Fibroblast of skin of left biceps (primary cell): ENCODE measurements at regions not wholly inside any gene's neighbourhood (a gene's known extent, or its start where the extent isn't known, plus 50 kb on each side); places are given as distances from the start of the nearest gene placed in this dataset.

Experiments used
- DNase-seq, 2 experiments: peaks; one replicate each; pipeline ENCODE4 v3.0.0-alpha.2; 2013; ENCODE audit warnings: low read depth in 2 of 2

DNA sequence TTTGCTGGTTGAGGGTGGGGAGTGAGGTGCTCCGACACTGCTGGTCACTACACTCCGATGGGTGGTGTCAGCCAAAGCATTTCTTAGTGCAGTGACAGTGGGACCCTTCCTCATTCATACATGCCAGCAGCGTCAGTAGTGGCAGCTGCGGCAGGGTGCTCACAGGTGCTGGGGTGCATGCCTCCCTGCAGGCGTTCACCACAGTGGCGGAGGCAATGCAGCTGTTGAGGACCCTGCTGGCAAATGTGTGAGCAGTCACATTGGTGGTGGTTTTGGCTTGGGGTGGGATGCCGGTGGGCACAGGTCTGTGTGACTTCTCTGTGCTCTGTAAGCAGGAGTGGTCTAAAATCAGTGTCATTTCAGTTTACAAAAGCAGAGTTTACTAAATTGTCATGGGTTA lies 464.6 kb downstream of the FUT8 start:
- DNase-seq = no peak

DNA sequence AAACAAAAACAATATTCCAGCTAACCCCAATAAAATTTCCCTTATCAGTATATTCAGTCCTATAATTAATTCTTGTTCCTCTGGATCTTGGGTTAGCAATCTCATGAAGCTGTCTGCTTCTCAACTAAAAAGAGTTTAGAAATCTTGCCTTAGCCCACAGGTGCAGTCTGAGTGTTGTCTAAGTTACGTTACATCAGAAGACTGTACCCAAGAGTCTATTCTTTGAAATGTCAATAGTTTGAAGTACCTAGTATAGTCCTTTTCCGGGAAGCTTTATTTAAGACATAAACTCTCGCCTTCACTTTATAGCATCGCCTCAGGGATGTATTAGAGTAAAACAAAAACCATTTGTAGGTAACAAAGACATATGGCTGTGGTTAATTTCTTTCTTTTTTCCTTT lies 465.1 kb downstream of the FUT8 start:
- no peak for DNase-seq

DNA sequence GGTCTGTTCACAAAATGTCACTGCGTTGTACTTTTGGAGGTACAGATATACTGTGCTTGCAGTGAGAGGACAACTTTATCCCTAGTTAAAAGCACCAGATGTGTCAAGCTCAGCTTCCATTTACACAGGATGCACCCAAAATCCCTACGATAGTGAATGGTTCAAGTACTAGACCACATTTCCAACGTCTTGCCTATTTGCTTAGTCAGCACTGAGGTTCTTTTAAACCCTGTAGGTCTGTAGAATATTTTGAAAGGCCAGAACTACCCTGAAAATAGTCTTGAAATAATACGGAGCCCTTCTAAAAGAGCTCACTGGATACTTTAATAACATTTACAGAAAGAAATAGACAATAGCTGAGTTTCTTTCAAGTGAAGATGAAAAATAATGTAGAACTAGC lies 466.1 kb downstream of the FUT8 start:
- no peak for DNase-seq

DNA sequence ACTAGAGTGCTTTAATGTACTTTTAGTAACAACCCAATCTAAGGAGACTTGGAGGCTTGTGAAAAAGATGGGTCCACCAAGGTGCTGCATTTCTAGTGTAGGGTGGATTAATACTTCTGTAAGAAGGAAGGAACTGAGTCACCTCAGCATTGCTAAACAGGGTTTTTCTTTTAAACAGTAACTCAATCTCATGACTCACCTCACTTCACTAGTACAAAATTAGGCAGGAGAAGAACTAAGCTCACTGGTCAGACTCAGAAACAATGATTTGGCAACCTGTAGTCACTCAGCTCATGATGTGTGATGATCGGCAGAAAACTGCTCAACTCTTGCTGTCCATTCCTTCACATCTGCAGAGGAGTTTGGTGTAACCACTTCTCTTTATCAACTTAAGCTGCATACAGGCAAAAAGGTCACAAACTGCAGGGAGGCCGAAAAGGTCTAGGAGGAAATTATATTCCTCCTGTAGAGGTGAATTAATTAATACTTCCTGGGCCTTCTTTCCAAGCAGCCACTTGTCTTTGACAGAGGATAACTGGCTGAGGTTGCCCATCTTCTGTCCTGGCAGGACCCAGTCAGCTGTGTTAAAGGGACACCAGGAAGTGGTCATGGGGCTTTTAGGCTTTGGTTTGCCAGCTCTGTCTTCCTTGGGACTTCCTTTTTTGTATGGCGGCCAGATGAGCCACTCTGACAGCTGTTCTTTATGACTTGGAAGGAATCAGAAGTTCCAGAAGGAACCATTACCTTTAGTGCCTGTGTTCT lies 466.9 kb downstream of the FUT8 start:
- DNase-seq = no peak

DNA sequence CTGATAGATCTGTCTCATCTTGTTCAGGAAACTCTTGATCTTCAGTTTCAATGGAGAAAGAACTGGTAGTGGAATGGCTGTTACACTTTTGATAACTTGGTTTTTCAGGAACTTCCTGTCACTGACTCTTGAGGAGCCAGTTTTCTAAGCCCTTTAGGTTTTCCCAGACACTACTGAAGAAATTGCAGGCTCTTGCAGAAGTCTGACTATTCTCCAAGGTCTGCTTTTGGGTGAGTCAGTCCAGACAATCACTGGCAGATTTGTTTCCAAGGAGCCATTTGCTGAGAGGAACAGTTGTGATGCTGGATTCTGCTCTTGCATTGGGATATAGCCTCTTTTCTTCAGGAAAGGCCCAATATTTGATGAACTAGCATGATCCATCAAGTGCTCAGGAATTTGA lies 468.0 kb downstream of the FUT8 start:
- DNase-seq = no peak

GRCh38 chr14:65881642-65882041 lies 469.1 kb downstream of the FUT8 start:
- no peak for DNase-seq

DNA sequence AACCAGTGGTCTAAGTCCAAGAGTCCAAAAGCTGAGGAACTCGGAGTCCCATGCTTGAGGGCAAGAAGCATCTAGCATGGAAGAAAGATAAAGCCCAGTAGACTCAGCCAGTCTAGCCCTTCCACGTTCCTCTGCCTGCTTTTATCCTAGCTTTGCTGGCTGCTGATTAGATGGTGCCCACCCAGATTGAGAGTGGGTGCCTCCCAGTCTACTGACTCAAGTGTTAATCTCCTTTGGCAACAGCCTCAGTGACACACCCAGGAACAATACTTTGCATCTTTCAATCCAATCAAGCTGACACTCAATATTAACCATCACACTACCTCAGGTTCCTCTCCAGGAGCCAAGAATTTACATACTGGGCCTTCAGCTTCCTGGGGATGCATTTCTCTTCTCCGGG lies 476.1 kb downstream of the FUT8 start:
- DNase-seq = no peak

DNA sequence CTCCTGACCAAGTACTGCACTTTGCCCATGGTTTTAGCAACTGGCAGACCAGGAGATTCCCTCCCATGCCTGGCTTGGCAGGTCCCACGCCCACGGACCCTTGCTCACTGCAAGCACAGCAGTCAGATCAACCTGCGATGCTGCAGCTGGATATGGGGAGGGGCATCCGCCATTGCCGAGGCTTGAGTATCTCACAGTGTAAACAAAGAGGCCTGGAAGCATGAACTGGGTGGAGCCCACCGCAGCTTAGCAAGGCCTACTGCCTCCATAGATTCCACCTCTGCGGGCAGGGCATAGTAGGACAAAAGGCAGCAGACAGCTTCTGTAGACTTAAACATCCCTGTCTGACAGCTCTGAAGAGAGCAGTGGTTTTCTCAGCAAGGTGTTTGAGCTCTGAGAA lies 479.8 kb downstream of the FUT8 start:
- no peak for DNase-seq

DNA sequence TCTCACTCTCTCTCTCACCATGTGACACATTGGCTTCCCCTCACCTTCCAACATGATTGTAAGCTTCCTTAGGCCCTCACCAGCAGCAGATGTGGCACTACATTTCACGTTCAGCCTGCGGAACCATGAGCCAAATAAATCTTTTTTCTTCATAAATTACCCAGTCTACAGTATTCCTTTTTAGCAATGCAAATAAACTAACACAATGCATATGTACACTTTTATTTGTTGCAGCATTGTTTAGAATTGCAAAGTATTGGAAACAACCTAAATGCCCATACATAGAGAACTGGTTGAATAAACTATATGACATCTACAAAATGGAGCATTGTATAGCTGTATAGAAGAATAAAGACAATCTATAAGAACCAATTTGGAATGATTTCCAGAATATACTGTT lies 487.6 kb downstream of the FUT8 start:
- no peak for DNase-seq

GRCh38 chr14:65901595-65901994 lies 489.1 kb downstream of the FUT8 start:
- no peak for DNase-seq

GRCh38 chr14:65904988-65905387 lies 492.5 kb downstream of the FUT8 start:
- DNase-seq = no peak

DNA sequence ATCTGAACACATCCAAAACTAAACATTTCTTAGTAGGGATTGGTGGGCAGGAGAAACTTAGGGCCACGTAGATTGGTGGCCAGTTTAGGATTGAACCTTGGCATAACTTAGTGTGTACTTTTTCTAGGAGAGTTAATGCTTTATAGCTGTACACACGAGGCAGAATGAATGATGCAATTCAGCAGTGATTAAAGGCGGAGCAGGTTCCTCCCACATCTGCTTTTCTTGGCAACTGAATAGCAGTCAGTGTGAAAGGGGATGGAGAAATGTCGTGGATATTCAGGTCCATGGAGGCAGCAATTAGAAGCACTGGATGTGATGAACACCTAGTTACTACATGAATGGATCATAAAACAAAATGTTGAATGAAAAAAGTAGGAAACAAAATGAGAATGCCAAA lies 493.8 kb downstream of the FUT8 start:
- no peak for DNase-seq

DNA sequence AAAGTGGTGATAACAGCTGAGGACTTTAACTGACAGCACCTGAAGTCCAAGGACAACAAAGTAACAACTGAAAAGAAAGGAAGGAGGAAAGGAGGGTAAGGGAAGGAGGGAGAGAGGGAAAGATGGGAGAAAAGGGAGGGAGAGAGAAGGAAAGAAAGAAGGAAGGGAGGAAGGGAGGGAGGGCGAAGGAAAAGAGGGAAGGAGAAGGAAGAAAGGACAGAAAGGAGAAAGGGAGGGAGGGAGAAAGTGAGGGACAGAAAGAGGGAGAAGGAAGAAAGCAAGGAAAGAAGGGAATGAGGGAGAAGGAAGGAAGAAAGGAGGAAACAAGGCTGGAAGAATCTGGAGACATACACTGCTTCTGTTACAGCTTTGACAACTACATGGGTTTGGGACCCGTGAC lies 494.4 kb downstream of the FUT8 start:
- DNase-seq = no peak

GRCh38 chr14:65910108-65910786 lies 497.7 kb downstream of the FUT8 start:
- DNase-seq = peak; percentile 26 to 33

DNA sequence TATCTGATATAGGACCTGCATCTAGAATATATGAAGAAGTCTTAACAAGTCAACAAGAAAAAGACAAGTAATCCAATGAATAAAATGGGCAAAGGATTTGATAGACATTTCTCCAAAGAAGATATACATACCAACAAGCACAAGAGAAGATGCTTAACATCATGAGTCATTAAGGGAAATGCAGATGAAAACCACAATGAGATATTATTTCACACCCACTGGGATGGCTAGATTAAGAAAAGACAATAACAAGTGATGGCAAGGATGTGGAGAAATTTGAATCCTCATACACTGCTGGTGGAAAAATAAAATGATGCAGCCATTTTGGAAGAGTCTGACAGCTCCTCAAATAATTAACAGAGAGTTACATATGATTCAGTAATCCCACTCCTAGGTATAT lies 502.6 kb downstream of the FUT8 start:
- no peak for DNase-seq

GRCh38 chr14:65916055-65916454 lies 503.5 kb downstream of the FUT8 start:
- no peak for DNase-seq

- DNase-seq = peak in 1 of 2 experiments; percentile 19
Measured at GRCh38 chr14:65920996-65921395, 508.5 kb downstream of the FUT8 start.

DNA sequence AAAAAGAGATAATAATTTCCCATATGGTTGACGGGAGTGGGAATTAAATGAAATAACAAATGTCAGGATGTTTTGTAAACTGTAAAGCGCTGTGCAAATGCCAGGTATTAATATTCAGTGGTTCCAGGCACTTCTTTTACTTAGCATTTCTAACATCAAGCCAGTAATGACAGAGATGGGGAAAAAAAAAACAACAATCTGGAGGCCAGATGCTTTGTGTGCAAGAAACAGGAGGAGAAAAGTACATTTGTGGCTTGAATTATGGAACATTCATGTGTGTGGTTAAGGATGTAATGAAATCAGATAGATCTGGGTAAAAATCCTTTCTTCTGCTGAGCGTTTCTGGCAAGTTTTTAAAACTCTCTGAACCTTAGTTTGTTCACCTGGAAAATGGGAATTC lies 509.6 kb downstream of the FUT8 start:
- peak; percentile 35 to 44 for DNase-seq

- DNase-seq = no peak
Measured at GRCh38 chr14:65926504-65926903, 514.0 kb downstream of the FUT8 start.

- DNase-seq = no peak
Measured at GRCh38 chr14:65926935-65927700, 514.6 kb downstream of the FUT8 start.

GRCh38 chr14:65927931-65928356 lies 515.4 kb downstream of the FUT8 start:
- no peak for DNase-seq

DNA sequence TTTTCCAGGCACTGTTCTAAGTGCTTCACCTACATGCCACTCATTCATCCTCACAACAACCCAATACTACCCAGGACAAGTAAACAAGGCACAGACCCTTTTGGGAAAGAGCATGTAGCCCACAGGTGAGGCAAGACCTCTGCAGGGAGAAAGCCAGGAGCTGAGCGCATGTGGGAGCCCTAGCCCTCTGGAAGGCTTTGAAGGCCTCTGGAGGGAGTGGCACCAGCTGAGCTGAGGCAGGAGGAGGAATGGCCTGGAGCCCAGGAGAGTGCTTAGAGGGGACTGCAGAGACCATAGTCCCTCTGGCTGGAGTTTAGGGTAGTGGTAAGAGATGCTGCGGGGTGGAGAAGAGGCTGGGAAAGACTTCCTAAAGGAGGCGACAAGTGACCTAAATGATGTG lies 516.5 kb downstream of the FUT8 start:
- no peak for DNase-seq
